ENCODE measurements at regions not wholly inside any gene's neighbourhood (a gene's known extent, or its start where the extent isn't known, plus 50 kb on each side); places are given as distances from the start of the nearest gene placed in this dataset.

- TF ChIP-seq, protein P1, sequence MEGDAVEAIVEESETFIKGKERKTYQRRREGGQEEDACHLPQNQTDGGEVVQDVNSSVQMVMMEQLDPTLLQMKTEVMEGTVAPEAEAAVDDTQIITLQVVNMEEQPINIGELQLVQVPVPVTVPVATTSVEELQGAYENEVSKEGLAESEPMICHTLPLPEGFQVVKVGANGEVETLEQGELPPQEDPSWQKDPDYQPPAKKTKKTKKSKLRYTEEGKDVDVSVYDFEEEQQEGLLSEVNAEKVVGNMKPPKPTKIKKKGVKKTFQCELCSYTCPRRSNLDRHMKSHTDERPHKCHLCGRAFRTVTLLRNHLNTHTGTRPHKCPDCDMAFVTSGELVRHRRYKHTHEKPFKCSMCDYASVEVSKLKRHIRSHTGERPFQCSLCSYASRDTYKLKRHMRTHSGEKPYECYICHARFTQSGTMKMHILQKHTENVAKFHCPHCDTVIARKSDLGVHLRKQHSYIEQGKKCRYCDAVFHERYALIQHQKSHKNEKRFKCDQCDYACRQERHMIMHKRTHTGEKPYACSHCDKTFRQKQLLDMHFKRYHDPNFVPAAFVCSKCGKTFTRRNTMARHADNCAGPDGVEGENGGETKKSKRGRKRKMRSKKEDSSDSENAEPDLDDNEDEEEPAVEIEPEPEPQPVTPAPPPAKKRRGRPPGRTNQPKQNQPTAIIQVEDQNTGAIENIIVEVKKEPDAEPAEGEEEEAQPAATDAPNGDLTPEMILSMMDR (IDR thresholded peaks at IDR 0.05; ENCODE audit: low read depth, low read length, missing input control), result no peak
- TF ChIP-seq, protein P2, sequence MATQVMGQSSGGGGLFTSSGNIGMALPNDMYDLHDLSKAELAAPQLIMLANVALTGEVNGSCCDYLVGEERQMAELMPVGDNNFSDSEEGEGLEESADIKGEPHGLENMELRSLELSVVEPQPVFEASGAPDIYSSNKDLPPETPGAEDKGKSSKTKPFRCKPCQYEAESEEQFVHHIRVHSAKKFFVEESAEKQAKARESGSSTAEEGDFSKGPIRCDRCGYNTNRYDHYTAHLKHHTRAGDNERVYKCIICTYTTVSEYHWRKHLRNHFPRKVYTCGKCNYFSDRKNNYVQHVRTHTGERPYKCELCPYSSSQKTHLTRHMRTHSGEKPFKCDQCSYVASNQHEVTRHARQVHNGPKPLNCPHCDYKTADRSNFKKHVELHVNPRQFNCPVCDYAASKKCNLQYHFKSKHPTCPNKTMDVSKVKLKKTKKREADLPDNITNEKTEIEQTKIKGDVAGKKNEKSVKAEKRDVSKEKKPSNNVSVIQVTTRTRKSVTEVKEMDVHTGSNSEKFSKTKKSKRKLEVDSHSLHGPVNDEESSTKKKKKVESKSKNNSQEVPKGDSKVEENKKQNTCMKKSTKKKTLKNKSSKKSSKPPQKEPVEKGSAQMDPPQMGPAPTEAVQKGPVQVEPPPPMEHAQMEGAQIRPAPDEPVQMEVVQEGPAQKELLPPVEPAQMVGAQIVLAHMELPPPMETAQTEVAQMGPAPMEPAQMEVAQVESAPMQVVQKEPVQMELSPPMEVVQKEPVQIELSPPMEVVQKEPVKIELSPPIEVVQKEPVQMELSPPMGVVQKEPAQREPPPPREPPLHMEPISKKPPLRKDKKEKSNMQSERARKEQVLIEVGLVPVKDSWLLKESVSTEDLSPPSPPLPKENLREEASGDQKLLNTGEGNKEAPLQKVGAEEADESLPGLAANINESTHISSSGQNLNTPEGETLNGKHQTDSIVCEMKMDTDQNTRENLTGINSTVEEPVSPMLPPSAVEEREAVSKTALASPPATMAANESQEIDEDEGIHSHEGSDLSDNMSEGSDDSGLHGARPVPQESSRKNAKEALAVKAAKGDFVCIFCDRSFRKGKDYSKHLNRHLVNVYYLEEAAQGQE (IDR thresholded peaks at IDR 0.05), result no peak
- TF ChIP-seq RAD21 (IDR thresholded peaks at IDR 0.05) (no peak), MAX (IDR thresholded peaks at IDR 0.05) (no peak), RXRA (IDR thresholded peaks at IDR 0.05) (no peak), TAF1 (conservative IDR thresholded peaks at IDR 0.05) (no peak), YY1 (IDR thresholded peaks at IDR 0.05) (no peak), GABPA (IDR thresholded peaks at IDR 0.05 in 1 of 2, conservative IDR thresholded peaks at IDR 0.05 in 1 of 2) (no peak), FOXA1 (IDR thresholded peaks at IDR 0.05) (no peak)
- TF ChIP-seq, protein P3, sequence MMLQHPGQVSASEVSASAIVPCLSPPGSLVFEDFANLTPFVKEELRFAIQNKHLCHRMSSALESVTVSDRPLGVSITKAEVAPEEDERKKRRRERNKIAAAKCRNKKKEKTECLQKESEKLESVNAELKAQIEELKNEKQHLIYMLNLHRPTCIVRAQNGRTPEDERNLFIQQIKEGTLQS (IDR thresholded peaks at IDR 0.05), result no peak
- TF ChIP-seq, protein P4, sequence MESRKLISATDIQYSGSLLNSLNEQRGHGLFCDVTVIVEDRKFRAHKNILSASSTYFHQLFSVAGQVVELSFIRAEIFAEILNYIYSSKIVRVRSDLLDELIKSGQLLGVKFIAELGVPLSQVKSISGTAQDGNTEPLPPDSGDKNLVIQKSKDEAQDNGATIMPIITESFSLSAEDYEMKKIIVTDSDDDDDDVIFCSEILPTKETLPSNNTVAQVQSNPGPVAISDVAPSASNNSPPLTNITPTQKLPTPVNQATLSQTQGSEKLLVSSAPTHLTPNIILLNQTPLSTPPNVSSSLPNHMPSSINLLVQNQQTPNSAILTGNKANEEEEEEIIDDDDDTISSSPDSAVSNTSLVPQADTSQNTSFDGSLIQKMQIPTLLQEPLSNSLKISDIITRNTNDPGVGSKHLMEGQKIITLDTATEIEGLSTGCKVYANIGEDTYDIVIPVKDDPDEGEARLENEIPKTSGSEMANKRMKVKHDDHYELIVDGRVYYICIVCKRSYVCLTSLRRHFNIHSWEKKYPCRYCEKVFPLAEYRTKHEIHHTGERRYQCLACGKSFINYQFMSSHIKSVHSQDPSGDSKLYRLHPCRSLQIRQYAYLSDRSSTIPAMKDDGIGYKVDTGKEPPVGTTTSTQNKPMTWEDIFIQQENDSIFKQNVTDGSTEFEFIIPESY (IDR thresholded peaks at IDR 0.05), result no peak
Observed at GRCh38 chr16:13390986-13391305, 489.5 kb downstream of the SHISA9 start.

Data from liver (tissue), 3 donors.